GM18505 (cell line): ENCODE measurements at regions not wholly inside any gene's neighbourhood (a gene's known extent, or its start where the extent isn't known, plus 50 kb on each side); places are given as distances from the start of the nearest gene placed in this dataset.

ENCODE experiments used
- ATAC-seq: cut with Tn5 transposase; IDR thresholded peaks from one replicate; pipeline ENCODE4 v1.9.1; 2021; ENCODE audit not compliant: unreplicated experiment
- POLR2A ChIP-seq: IDR thresholded peaks from 4 replicates; pipeline ENCODE4 v1.6.1; 2011; ENCODE audit warnings: borderline replicate concordance; ENCODE audit not compliant: insufficient read depth, insufficient read length; ENCODE audit errors: extremely low read depth

DNA sequence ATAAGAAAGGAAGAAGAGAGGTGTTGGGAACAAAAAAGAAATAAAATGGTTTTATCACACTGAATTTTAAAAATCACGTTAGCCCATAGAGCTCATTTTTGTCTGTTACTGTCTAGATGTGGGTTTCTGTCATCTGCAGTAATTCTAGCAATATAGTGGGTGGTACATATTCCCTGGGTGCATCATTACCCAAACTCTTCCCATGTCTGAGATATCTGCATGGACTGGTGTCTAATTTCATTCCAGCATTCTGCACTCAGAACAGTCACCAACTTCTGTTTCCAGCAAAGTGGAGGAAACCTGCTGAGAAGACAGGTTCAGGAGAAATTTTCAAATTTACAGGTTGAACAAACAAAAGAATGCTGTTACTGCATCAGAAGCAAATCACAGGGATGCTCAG, 263.8 kb downstream of the CDH11 start:
- no peak for ATAC-seq

GRCh38 chr16:64857411-64857810, 264.5 kb downstream of the CDH11 start:
- TF ChIP-seq POLR2A, result no peak
- ATAC-seq, result no peak

More for the DNA sequence above, 263.8 kb downstream of the CDH11 start:
- no peak for TF ChIP-seq POLR2A

DNA sequence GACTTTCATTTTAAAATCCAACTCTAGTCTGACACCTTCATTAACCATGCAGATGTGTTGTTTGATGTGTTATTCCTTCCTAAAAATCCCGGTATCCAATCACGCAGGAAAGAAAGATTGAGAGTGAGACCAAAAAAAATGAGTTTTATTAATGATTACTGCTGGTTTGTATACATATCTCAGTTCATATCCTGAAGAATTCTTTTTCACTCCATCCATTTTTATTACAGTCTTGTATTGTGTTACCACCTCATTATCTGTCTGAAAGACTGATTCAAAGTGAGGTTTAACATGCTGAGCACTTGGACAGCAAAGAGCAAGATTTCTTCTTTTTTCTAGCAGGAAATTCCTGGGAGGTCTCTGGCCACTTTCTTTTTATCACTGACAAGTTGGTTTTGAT, 268.3 kb downstream of the CDH11 start:
- no peak for TF ChIP-seq POLR2A
- ATAC-seq, result no peak

- no peak for ATAC-seq
- TF ChIP-seq POLR2A, result no peak
These were observed 274.9 kb downstream of the CDH11 start for GRCh38 chr16:64846966-64847365.

- TF ChIP-seq POLR2A, result no peak
- ATAC-seq, result no peak
These were observed 276.8 kb downstream of the CDH11 start for GRCh38 chr16:64845071-64845470.

GRCh38 chr16:64841482-64841881, 280.4 kb downstream of the CDH11 start:
- no peak for TF ChIP-seq POLR2A
- ATAC-seq, result no peak

DNA sequence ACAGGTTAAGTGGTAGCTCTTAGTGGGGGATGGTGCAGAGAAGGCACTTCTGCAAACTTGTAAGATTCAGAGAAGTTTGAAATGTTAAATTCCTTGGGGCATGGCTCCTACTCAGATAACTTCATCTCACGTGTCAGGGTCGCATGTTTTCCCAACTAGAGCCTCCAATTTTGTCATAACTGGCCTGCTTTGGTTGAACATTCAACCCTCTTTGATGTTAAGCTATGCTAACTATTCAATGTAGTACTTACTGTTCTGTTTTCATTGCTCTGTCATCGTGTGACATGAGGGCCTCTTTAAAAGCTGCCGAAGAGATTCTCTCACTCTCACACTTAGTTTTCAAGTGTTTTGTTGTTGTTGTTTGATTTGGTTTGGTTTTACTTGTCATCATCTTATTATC, 280.8 kb downstream of the CDH11 start:
- no peak for TF ChIP-seq POLR2A
- no peak for ATAC-seq

DNA sequence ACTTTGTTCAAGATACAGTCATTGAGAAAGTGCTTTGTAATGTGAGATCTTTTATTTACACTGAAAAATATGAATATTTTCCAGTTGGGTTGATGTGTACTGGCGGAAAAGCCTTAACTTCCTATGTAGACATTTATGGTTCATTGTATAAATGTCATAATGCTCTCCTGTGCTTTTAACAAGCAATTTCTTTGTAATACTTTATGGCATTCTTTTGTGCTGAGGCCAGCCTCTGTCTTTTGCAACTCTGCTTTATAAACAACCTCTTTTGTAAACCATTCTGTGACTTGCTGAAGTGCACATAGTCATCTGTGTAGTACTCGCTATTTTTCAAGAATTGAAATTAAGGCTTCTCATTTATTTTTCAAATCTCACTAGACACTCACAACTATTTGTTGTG, 291.2 kb downstream of the CDH11 start:
- ATAC-seq, result no peak
- no peak for TF ChIP-seq POLR2A

- no peak for ATAC-seq
These were observed 292.2 kb downstream of the CDH11 start for GRCh38 chr16:64829678-64830077.

GRCh38 chr16:64826374-64826773, 295.5 kb downstream of the CDH11 start:
- no peak for ATAC-seq

More at GRCh38 chr16:64829678-64830077, 292.2 kb downstream of the CDH11 start:
- no peak for TF ChIP-seq POLR2A

GRCh38 chr16:64823481-64824075, 298.3 kb downstream of the CDH11 start:
- TF ChIP-seq POLR2A, result no peak
- ATAC-seq, result no peak

More at GRCh38 chr16:64826374-64826773, 295.5 kb downstream of the CDH11 start:
- TF ChIP-seq POLR2A, result no peak

DNA sequence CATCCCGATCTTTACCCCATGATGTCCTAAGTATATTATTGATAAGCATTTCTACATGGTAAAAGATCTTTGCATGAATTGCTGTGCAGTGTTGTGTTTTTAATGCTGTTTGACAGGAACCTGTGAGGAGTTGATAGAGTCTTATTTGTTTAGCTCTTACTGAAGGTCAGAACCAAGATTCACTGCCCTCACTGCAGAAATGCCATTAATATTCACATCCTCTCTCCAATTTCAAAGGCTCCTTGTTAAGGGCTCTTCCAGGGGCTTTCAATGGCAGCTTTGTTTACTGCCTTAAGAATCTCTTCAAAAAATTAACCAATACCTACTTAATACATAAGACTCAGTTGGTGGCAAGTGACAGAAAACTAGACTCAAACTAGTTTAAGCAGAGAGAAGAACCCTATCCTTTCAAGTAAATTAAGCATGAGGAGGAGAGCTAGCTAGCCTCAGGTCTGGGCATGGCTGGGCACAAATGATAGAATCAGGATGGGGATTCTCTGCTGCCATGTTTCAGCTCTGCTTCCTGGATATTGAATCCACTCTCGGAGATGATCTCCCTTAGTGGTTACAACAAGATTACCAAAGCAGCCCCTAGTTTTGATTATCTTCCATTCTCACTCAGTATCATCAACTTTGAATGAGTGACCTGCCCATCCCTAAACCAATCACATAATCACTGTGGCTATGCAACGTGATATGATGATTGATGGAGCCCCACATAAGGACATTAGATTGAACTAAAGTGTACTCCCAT, 311.8 kb downstream of the CDH11 start:
- ATAC-seq, result no peak
- TF ChIP-seq POLR2A, result no peak

- TF ChIP-seq POLR2A, result no peak
- ATAC-seq, result no peak
These were observed 313.4 kb downstream of the CDH11 start for GRCh38 chr16:64808474-64808873.

DNA sequence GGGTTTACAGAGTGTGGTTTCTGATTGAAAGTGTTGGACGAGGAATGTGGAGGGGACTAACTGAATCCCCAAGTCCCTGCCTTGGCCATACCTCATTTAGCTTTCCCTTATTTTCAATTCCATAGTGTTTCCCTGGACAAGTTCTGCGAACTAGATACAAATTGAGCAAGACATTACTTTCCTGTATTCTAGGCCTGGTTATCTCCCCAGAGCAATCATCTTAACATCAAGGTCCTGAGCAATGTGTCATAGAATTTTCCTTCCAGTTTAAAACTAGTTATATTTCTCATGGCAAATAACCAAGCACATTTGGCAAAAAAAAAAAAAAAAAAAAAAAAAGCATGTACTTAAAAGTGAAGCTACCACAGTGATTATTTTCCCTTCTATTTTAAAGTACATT, 330.1 kb downstream of the CDH11 start:
- no peak for ATAC-seq
- no peak for TF ChIP-seq POLR2A
